H9 (cell line): ENCODE measurements at regions not wholly inside any gene's neighbourhood (a gene's known extent, or its start where the extent isn't known, plus 50 kb on each side); places are given as distances from the start of the nearest gene placed in this dataset.

Experiments
- DNase-seq: peaks from one replicate; pipeline ENCODE4 v3.0.0-alpha.2; 2017
- H2AFZ ChIP-seq: one replicate; pipeline ENCODE4 v1.6.1; 2013; ENCODE audit warnings: mild to moderate bottlenecking, low read length, control low read depth, moderate library complexity
- H2AK5ac ChIP-seq: 2 replicates; pipeline ENCODE4 v1.6.1; 2013; ENCODE audit warnings: low read length, control low read depth, mixed read lengths; ENCODE audit not compliant: insufficient read length
- H2BK120ac ChIP-seq: one replicate; pipeline ENCODE4 v1.6.1; 2013; ENCODE audit warnings: low read depth, mild to moderate bottlenecking, low read length, control low read depth, inconsistent platforms; ENCODE audit not compliant: poor library complexity, severe bottlenecking
- H2BK12ac ChIP-seq: 2 replicates; pipeline ENCODE4 v1.6.1; 2013; ENCODE audit warnings: low read length, control low read depth, mixed read lengths, low read depth; ENCODE audit not compliant: insufficient read length
- H2BK15ac ChIP-seq: 2 replicates; pipeline ENCODE4 v1.6.1; 2013; ENCODE audit warnings: low read depth, low read length, control low read depth
- H2BK20ac ChIP-seq: one replicate; pipeline ENCODE4 v1.6.1; 2013; ENCODE audit warnings: low read depth, mild to moderate bottlenecking, low read length, control low read depth, inconsistent platforms; ENCODE audit not compliant: poor library complexity, severe bottlenecking
- H2BK5ac ChIP-seq: 2 replicates; pipeline ENCODE4 v1.6.1; 2013; ENCODE audit warnings: low read length, control low read depth, mixed read lengths; ENCODE audit not compliant: insufficient read length
- H3K14ac ChIP-seq: 2 replicates; pipeline ENCODE4 v1.6.1; 2013; ENCODE audit warnings: low read length, control low read depth; ENCODE audit not compliant: insufficient read depth
- H3K18ac ChIP-seq: 2 replicates; pipeline ENCODE4 v1.6.1; 2013; ENCODE audit warnings: low read depth, mild to moderate bottlenecking, mixed read lengths, low read length, control low read depth; ENCODE audit not compliant: insufficient read length
- H3K23ac ChIP-seq: 2 replicates; pipeline ENCODE4 v1.6.1; 2013; ENCODE audit warnings: low read length, control low read depth, mixed read lengths, low read depth; ENCODE audit not compliant: insufficient read length
- H3K23me2 ChIP-seq: 2 replicates; pipeline ENCODE4 v1.6.1; 2013; ENCODE audit warnings: low read depth, mild to moderate bottlenecking, mixed read lengths, low read length, control low read depth; ENCODE audit not compliant: insufficient read length, poor library complexity, severe bottlenecking
- H3K27ac ChIP-seq: 2 replicates; pipeline ENCODE4 v1.5.1; 2013; ENCODE audit warnings: low read length, control low read depth, mixed read lengths, low read depth; ENCODE audit not compliant: insufficient read length
- H3K27me3 ChIP-seq: 2 replicates; pipeline ENCODE4 v1.6.1; 2013; ENCODE audit warnings: low read length, control low read depth, inconsistent platforms; ENCODE audit not compliant: insufficient read depth
- H3K4ac ChIP-seq: 2 replicates; pipeline ENCODE4 v1.6.1; 2013; ENCODE audit warnings: low read depth, mild to moderate bottlenecking, control low read depth, inconsistent platforms, low read length, moderate library complexity
- H3K4me1 ChIP-seq: 2 replicates; pipeline ENCODE4 v1.6.1; 2013; ENCODE audit warnings: low read length, control low read depth, inconsistent platforms; ENCODE audit not compliant: insufficient read depth
- H3K4me2 ChIP-seq: 2 replicates; pipeline ENCODE4 v1.6.1; 2013; ENCODE audit warnings: low read length, control low read depth, mixed read lengths; ENCODE audit not compliant: insufficient read length, insufficient read depth
- H3K56ac ChIP-seq: 2 replicates; pipeline ENCODE4 v1.6.1; 2013; ENCODE audit warnings: low read depth, mild to moderate bottlenecking, mixed read lengths, low read length, control low read depth; ENCODE audit not compliant: insufficient read length
- H3K79me1 ChIP-seq: 2 replicates; pipeline ENCODE4 v1.6.1; 2013; ENCODE audit warnings: low read depth, mild to moderate bottlenecking, moderate library complexity, low read length, control low read depth, inconsistent platforms; ENCODE audit not compliant: insufficient read depth, poor library complexity, severe bottlenecking
- H3K79me2 ChIP-seq: 2 replicates; pipeline ENCODE4 v1.6.1; 2013; ENCODE audit warnings: low read length, control low read depth, inconsistent platforms; ENCODE audit not compliant: insufficient read depth
- H3K9ac ChIP-seq: 2 replicates; pipeline ENCODE4 v1.6.1; 2013; ENCODE audit warnings: low read length, control low read depth, mixed read lengths; ENCODE audit not compliant: insufficient read length; ENCODE audit errors: extremely low read depth
- H3K9me3 ChIP-seq: one replicate; pipeline ENCODE4 v1.6.1; 2013; ENCODE audit warnings: low read depth, low read length, inconsistent platforms; ENCODE audit not compliant: control insufficient read depth
- H3T11ph ChIP-seq: one replicate; pipeline ENCODE4 v1.6.1; 2013; ENCODE audit warnings: mild to moderate bottlenecking, low read length, control low read depth, inconsistent platforms
- H4K20me1 ChIP-seq: one replicate; pipeline ENCODE4 v1.6.1; 2013; ENCODE audit not compliant: control insufficient read depth, insufficient read length, insufficient read depth
- H4K5ac ChIP-seq: 2 replicates; pipeline ENCODE4 v1.6.1; 2013; ENCODE audit warnings: low read depth, mild to moderate bottlenecking, mixed read lengths, low read length, control low read depth; ENCODE audit not compliant: insufficient read length
- H4K8ac ChIP-seq: replicated peaks from 2 replicates; pipeline ENCODE4 v1.6.1; 2013; ENCODE audit warnings: low read length, control low read depth, mixed read lengths, low read depth; ENCODE audit not compliant: insufficient read length
- H4K91ac ChIP-seq: 2 replicates; pipeline ENCODE4 v1.6.1; 2013; ENCODE audit warnings: low read depth, mild to moderate bottlenecking, moderate library complexity, mixed read lengths, low read length, control low read depth; ENCODE audit not compliant: insufficient read length
- H3K27ac Mint-ChIP-seq, 3 experiments: 2 replicates in 2 of 3; 3 replicates in 1 of 3; pipeline ENCODE4 v1.8.0; 2020 to 2021; ENCODE audit warnings: mixed read lengths in 3 of 3, mild to moderate bottlenecking in 1 of 3, moderate library complexity in 1 of 3
- H3K27me3 Mint-ChIP-seq: 2 replicates; pipeline ENCODE4 v1.8.0; 2021; ENCODE audit warnings: low read depth, mild to moderate bottlenecking, moderate library complexity, mixed read lengths
- H3K36me3 Mint-ChIP-seq, 3 experiments: 2 replicates in 2 of 3; 3 replicates in 1 of 3; pipeline ENCODE4 v1.8.0; 2020 to 2021; ENCODE audit warnings: low read depth in 3 of 3, mixed read lengths in 3 of 3; ENCODE audit not compliant: insufficient read depth in 1 of 3
- H3K4me1 Mint-ChIP-seq, 2 experiments: 2 replicates each; pipeline ENCODE4 v1.8.0; 2020; ENCODE audit warnings: mixed read lengths in 2 of 2
- H3K4me3 Mint-ChIP-seq, 2 experiments: 2 replicates in 1 of 2; 3 replicates in 1 of 2; pipeline ENCODE4 v1.8.0; 2020 to 2021; ENCODE audit warnings: mild to moderate bottlenecking in 2 of 2, mixed read lengths in 2 of 2, moderate library complexity in 1 of 2
- H3K9me3 Mint-ChIP-seq, 2 experiments: 2 replicates in 1 of 2; 3 replicates in 1 of 2; pipeline ENCODE4 v1.8.0; 2020; ENCODE audit warnings: mild to moderate bottlenecking in 2 of 2, mixed read lengths in 2 of 2, moderate library complexity in 1 of 2
- WGBS: extraction: QIAGEN DNeasy Blood & Tissue Kit; methylation state at CpG from one replicate; pipeline ENCODE4 v1.1.7; 2013; ENCODE audit warnings: missing lambda C conversion rate, low lambda C conversion rate, mixed read lengths; ENCODE audit not compliant: insufficient read length; ENCODE audit errors: extremely low coverage; 5-methylcytosine and 5-hydroxymethylcytosine counted together
- TF ChIP-seq, protein P1 (sequence below): fragments of 200-600 bp; sonication (generic); conservative IDR thresholded peaks from 3 replicates; pipeline ENCODE4 v1.8.0; 2021; ENCODE audit warnings: antibody characterized with exemption, mild to moderate bottlenecking

DNA sequence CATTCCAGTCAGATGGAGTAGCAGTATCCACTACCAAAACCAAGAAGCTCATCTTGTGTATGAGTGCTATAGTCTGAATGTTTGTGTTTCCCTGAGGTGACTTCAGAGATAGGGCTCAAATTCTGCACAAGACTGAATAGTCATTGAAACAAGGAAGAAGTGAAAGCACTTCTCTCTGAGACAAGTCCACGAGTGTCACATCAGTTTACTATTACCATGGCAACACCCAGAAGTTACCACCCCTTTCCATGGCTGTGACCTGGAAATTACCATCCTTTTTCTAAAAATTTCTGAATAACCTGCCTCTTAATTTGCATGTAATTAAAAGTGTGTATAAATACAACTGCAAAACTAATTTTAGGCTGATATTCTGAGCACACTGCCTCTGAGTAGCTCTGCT, 682.1 kb upstream of the ADGRB3 start:
- no CpG with 5 or more reads among the region's 1 CpG for WGBS
- Histone ChIP-seq H3K18ac (no peak overlapping the region), H3K14ac (no peak overlapping the region), H3K79me2 (no peaks in the 10 kb centered on the region), H3K23ac (no peak overlapping the region), H2BK5ac (no peak overlapping the region), H3K27me3 (no peaks in the 10 kb centered on the region), H2BK15ac (no peak overlapping the region), H3K4me1 (no peaks in the 10 kb centered on the region), H4K5ac (no peak overlapping the region), H3K79me1 (no peaks in the 10 kb centered on the region), H3K9ac (no peak overlapping the region), H2BK20ac (no peak overlapping the region), H3K23me2 (no peaks in the 10 kb centered on the region), H3K27ac (no peak overlapping the region), H2BK12ac (no peak overlapping the region), H3K56ac (no peak overlapping the region), H4K91ac (no peak overlapping the region), H4K8ac (peak overlapping the region; percentile 67), H3K9me3 (peaks cover 4% of the 10 kb centered on the region), H3K4me2 (no peak overlapping the region), H3K4ac (no peak overlapping the region), H4K20me1 (no peaks in the 10 kb centered on the region), H3T11ph (no peak overlapping the region), H2AFZ (no peak overlapping the region), H2BK120ac (no peak overlapping the region), H2AK5ac (no peak overlapping the region)
- H3K4me3 Mint-ChIP-seq: no peak overlapping the region
- H3K9me3 Mint-ChIP-seq: peaks cover 37 to 44% of the 10 kb centered on the region in 2 experiments
- peaks cover 0 to 7% of the 10 kb centered on the region in 2 experiments; a peak in 2 of 4 replicates for H3K4me1 Mint-ChIP-seq
- TF ChIP-seq, protein P1, sequence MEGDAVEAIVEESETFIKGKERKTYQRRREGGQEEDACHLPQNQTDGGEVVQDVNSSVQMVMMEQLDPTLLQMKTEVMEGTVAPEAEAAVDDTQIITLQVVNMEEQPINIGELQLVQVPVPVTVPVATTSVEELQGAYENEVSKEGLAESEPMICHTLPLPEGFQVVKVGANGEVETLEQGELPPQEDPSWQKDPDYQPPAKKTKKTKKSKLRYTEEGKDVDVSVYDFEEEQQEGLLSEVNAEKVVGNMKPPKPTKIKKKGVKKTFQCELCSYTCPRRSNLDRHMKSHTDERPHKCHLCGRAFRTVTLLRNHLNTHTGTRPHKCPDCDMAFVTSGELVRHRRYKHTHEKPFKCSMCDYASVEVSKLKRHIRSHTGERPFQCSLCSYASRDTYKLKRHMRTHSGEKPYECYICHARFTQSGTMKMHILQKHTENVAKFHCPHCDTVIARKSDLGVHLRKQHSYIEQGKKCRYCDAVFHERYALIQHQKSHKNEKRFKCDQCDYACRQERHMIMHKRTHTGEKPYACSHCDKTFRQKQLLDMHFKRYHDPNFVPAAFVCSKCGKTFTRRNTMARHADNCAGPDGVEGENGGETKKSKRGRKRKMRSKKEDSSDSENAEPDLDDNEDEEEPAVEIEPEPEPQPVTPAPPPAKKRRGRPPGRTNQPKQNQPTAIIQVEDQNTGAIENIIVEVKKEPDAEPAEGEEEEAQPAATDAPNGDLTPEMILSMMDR: no peak
- H3K27me3 Mint-ChIP-seq: no peaks in the 10 kb centered on the region
- peaks cover 22 to 42% (median 33%) of the 10 kb centered on the region in 3 experiments for H3K36me3 Mint-ChIP-seq
- H3K27ac Mint-ChIP-seq: no peak overlapping the region
- DNase-seq: no peak
